Colonic mucosa (tissue), 4 donors: ENCODE measurements at regions not wholly inside any gene's neighbourhood (a gene's known extent, or its start where the extent isn't known, plus 50 kb on each side); places are given as distances from the start of the nearest gene placed in this dataset.

Source experiments
- DNase-seq: peaks from one replicate; pipeline ENCODE4 v3.0.0-alpha.2; 2020
- H3K27ac ChIP-seq: fragments of 200-600 bp; one replicate; pipeline ENCODE4 v1.8.0; 2021
- H3K27me3 ChIP-seq: fragments of 200-600 bp; one replicate; pipeline ENCODE4 v1.8.0; 2021
- H3K36me3 ChIP-seq: fragments of 200-600 bp; one replicate; pipeline ENCODE4 v1.8.0; 2021
- H3K4me1 ChIP-seq: fragments of 200-600 bp; one replicate; pipeline ENCODE4 v1.8.0; 2021; ENCODE audit warnings: mild to moderate bottlenecking
- H3K4me3 ChIP-seq: fragments of 200-600 bp; one replicate; pipeline ENCODE4 v1.8.0; 2021
- H3K9ac ChIP-seq, 2 donors: one replicate each; pipeline ENCODE4 v1.7.0; 2013; ENCODE audit warnings: control low read depth in 2 of 2, low read depth in 2 of 2, low read length in 2 of 2
- H3K9me3 ChIP-seq: fragments of 200-600 bp; one replicate; pipeline ENCODE4 v1.8.0; 2021
- intact Hi-C: fragments of 100-400 bp; cut with DNase I; formaldehyde crosslinking; loops from one replicate; pipeline ENCODE4 v1.14.1; 2022
- TF ChIP-seq, protein P1 (sequence below): fragments of 200-600 bp; IDR thresholded peaks from one replicate; pipeline ENCODE4 v1.8.0; 2022; ENCODE audit warnings: antibody characterized with exemption, mild to moderate bottlenecking
- donor health status: healthy.
- donor health status: DM: no; HTN: no; CAD: no.
- donor health status: DM: no; HTN: no; CAD: no.

- no peak for DNase-seq
- intact Hi-C loops, result no loop called here
- Histone ChIP-seq H3K27ac (no peak overlapping the region), H3K9me3 (no peaks in the 10 kb centered on the region), H3K9ac (no peak overlapping the region), H3K27me3 (no peaks in the 10 kb centered on the region), H3K4me1 (no peaks in the 10 kb centered on the region), H3K36me3 (no peaks in the 10 kb centered on the region), H3K4me3 (no peak overlapping the region)
- TF ChIP-seq, protein P1, sequence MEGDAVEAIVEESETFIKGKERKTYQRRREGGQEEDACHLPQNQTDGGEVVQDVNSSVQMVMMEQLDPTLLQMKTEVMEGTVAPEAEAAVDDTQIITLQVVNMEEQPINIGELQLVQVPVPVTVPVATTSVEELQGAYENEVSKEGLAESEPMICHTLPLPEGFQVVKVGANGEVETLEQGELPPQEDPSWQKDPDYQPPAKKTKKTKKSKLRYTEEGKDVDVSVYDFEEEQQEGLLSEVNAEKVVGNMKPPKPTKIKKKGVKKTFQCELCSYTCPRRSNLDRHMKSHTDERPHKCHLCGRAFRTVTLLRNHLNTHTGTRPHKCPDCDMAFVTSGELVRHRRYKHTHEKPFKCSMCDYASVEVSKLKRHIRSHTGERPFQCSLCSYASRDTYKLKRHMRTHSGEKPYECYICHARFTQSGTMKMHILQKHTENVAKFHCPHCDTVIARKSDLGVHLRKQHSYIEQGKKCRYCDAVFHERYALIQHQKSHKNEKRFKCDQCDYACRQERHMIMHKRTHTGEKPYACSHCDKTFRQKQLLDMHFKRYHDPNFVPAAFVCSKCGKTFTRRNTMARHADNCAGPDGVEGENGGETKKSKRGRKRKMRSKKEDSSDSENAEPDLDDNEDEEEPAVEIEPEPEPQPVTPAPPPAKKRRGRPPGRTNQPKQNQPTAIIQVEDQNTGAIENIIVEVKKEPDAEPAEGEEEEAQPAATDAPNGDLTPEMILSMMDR, result no peak
Observed at GRCh38 chr11:87859636-87860035, 315.6 kb downstream of the RAB38 start.

DNA sequence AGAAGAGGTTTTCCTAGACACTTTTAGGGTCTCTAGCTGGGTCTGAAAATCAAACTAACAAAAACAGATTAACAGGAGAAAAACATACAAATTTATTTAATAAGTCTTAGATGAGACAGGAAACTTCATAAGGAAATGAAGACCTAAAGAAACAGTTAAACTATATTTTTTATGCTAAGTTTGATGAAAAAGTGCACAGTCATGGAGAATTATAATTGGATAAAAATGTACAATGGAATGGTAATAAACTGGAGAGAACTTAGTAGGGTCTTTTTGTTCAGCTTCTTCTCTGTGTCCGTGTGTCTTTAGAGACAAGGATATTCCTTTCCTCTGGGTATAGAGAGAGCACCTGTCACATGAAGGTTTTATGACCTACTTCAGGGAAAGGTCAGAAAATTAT lies 323.4 kb downstream of the RAB38 start:
- no peaks in the 10 kb centered on the region for H3K9me3 ChIP-seq

GRCh38 chr11:87851234-87851633 lies 324.0 kb downstream of the RAB38 start:
- TF ChIP-seq, protein P1, result no peak
- no peaks in the 10 kb centered on the region for H3K9me3 ChIP-seq
- H3K4me1 ChIP-seq, result no peaks in the 10 kb centered on the region
- no peaks in the 10 kb centered on the region for H3K27me3 ChIP-seq
- no peak overlapping the region for H3K9ac ChIP-seq
- H3K27ac ChIP-seq, result no peak overlapping the region
- intact Hi-C loops, result no loop called here
- DNase-seq, result no peak
- no peak overlapping the region for H3K4me3 ChIP-seq
- H3K36me3 ChIP-seq, result no peaks in the 10 kb centered on the region

More for the DNA sequence above, 323.4 kb downstream of the RAB38 start:
- H3K27ac ChIP-seq, result no peak overlapping the region
- no peaks in the 10 kb centered on the region for H3K27me3 ChIP-seq
- TF ChIP-seq, protein P1, result no peak
- no peaks in the 10 kb centered on the region for H3K36me3 ChIP-seq
- H3K4me3 ChIP-seq, result no peak overlapping the region
- no peak for DNase-seq
- no peaks in the 10 kb centered on the region for H3K4me1 ChIP-seq
- intact Hi-C loops, result no loop called here
- H3K9ac ChIP-seq, result no peak overlapping the region

GRCh38 chr11:87849216-87849615 lies 326.0 kb downstream of the RAB38 start:
- Histone ChIP-seq H3K9me3 (no peaks in the 10 kb centered on the region), H3K4me1 (no peaks in the 10 kb centered on the region), H3K4me3 (no peak overlapping the region), H3K9ac (no peak overlapping the region), H3K36me3 (no peaks in the 10 kb centered on the region), H3K27me3 (no peaks in the 10 kb centered on the region), H3K27ac (no peak overlapping the region)
- TF ChIP-seq, protein P1, result no peak
- DNase-seq, result no peak
- intact Hi-C loops, result no loop called here

- Histone ChIP-seq H3K36me3 (no peaks in the 10 kb centered on the region), H3K9me3 (no peaks in the 10 kb centered on the region), H3K9ac (no peak overlapping the region), H3K4me1 (no peaks in the 10 kb centered on the region), H3K27ac (no peak overlapping the region), H3K27me3 (no peaks in the 10 kb centered on the region), H3K4me3 (no peak overlapping the region)
- TF ChIP-seq, protein P1, result no peak
- DNase-seq, result no peak
- intact Hi-C loops, result no loop called here
Observed at GRCh38 chr11:87840786-87841185, 334.5 kb downstream of the RAB38 start.

GRCh38 chr11:87832211-87832610 lies 343.0 kb downstream of the RAB38 start:
- TF ChIP-seq, protein P1, result no peak
- no peak for DNase-seq
- intact Hi-C loops, result no loop called here

More at GRCh38 chr11:87832211-87832610, 343.0 kb downstream of the RAB38 start:
- no peaks in the 10 kb centered on the region for H3K9me3 ChIP-seq
- H3K9ac ChIP-seq, result no peak overlapping the region
- no peaks in the 10 kb centered on the region for H3K36me3 ChIP-seq
- no peaks in the 10 kb centered on the region for H3K4me1 ChIP-seq
- H3K4me3 ChIP-seq, result no peak overlapping the region
- no peak overlapping the region for H3K27ac ChIP-seq
- no peaks in the 10 kb centered on the region for H3K27me3 ChIP-seq
